Activated effector memory CD4-positive, alpha-beta T cell treated with anti-CD3 and anti-CD28 coated beads, Interleukin-2, amount 50 U/mL, for 16 hours (primary cell): ENCODE measurements at regions not wholly inside any gene's neighbourhood (a gene's known extent, or its start where the extent isn't known, plus 50 kb on each side); places are given as distances from the start of the nearest gene placed in this dataset.
"Not testable (repeated sequence)": the region's sequence is repeated elsewhere in the genome, so short reads cannot be mapped to it uniquely, and the experiment has no call there.

Experiments used
- DNase-seq: peaks from one replicate; pipeline ENCODE4 v3.0.0-alpha.2; 2020

GRCh38 chr11:87628026-87628580, 547.1 kb downstream of the RAB38 start:
- DNase-seq: no peak

GRCh38 chr11:87623531-87624365, 551.5 kb downstream of the RAB38 start:
- not testable (repeated sequence) for DNase-seq

DNA sequence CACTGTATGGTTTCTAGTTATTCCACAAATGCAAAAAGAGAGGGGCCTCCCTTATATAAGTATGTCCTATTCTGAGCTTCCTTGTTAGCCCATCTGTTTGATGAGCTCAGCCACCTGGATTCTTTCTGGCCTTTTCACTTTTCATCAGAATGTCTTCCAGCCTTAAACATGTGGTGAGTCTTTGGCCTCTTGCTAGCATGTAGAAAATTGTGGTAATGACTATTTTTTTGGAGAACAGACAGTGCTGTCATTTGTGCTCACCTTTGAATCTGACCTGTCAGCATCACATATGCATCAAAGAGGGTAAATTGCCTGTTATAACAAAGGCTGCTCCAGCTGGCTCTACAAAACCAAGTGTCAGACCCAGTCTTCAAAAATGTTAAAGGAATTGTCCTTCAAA, 558.7 kb downstream of the RAB38 start:
- no peak for DNase-seq

GRCh38 chr11:87604350-87604749, 566.6 kb downstream of the TMEM135 start:
- DNase-seq: no peak

GRCh38 chr11:87603887-87604286, 566.2 kb downstream of the TMEM135 start:
- DNase-seq: no peak

DNA sequence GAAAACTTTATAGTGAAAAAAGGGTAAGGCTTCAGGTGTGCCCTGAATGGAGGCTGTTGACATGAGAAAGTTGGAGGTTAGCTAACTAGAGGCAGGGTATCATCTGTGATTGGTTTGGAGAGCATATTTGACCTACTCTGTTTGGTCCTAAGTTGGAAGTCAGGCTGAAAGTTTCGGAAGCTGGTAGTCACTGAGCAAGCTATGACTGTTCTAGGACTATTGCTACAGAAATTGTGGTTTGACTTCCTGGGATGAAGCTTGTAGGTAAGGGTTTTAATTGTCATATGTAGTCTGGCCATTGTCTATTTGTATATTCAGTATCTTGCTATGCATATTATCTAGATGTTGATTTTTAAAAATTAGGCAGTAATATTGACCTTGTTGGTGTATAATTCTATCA, 565.0 kb downstream of the TMEM135 start:
- DNase-seq: no peak

GRCh38 chr11:87600938-87601337, 563.2 kb downstream of the TMEM135 start:
- no peak for DNase-seq

GRCh38 chr11:87597725-87598124, 560.0 kb downstream of the TMEM135 start:
- DNase-seq: no peak

- DNase-seq: no peak
Observed at GRCh38 chr11:87596176-87596575, 558.4 kb downstream of the TMEM135 start.

DNA sequence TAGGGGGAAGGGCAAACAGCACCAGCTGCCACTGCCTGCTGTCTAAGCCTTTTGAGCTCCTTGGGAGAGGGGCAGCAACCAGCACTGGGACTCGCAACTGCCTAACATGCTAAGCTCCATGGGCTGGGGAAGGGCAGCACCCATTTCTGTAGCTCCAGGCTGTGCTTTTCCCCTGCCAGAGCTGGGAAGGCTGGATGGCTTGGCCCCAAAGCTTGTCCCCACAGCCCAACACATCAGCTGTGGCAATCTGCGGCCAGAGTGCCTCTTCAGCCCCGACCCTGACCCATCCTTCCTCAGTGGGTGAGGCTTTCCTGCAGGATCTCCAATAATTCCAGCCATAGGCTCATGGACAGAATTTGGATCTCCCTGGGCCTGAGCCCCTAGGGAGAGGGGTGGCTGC, 551.3 kb downstream of the TMEM135 start:
- DNase-seq: no peak

GRCh38 chr11:87585613-87586012, 547.9 kb downstream of the TMEM135 start:
- not testable (repeated sequence) for DNase-seq

- no peak for DNase-seq
Observed at GRCh38 chr11:87583931-87584330, 546.2 kb downstream of the TMEM135 start.

DNA sequence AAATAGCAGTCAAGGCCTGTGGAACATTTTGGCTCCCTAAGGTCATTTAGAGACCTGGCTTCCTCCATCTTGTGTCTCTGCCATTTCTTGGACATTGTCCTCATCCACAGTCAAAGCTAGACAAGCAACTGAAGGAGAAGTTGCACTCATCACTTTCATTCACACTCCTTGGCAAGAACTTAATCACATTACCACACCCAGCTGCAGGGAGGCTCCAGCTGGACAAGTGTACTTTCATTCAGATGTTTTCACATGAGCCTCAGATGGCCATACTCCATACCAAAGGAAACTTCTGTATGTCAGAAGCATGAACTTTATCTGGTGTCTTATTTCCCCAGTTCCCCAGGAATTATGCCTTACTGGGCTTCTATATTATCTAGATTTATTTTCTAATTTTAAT, 537.4 kb downstream of the TMEM135 start:
- DNase-seq: no peak

GRCh38 chr11:87574193-87574592, 536.5 kb downstream of the TMEM135 start:
- no peak for DNase-seq

DNA sequence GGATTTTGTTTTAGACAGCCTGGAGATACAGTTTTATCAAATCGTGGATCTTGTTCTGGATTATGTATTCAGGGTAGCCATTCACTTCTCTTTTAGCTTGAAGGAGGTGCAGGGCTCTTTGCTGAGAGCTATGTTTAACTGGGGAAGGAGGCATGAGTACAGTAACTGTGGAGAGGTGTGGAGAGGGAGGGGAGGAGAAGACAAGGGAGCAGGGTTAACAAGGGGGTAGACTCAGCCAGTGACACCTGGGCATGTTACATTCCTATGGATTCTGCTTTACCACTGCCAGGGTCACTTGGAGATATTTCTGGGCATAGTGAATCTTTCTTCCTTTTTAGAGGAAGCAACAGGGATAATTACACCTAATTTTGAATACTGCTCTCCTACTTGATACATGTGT, 536.0 kb downstream of the TMEM135 start:
- no peak for DNase-seq

DNA sequence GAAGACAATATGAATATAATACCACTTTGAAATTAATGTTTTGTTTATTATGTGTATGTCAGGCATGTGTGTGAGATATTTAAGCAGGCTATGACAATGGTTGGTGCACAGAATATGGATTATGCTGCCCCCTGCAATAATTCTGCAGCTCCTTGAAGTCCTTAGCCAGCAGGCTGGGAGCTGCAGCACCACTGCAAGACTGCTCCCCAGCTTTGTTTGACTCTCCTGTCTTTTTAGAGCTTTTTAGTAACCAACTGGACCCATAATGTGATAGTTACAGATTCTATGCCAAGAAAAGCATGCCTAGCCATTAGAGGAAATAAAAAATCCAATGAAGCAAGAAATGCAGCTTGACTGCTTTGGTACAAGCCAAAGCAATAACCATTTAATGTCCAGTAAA, 535.1 kb downstream of the TMEM135 start:
- no peak for DNase-seq

- no peak for DNase-seq
Observed at GRCh38 chr11:87560352-87560751, 522.6 kb downstream of the TMEM135 start.

DNA sequence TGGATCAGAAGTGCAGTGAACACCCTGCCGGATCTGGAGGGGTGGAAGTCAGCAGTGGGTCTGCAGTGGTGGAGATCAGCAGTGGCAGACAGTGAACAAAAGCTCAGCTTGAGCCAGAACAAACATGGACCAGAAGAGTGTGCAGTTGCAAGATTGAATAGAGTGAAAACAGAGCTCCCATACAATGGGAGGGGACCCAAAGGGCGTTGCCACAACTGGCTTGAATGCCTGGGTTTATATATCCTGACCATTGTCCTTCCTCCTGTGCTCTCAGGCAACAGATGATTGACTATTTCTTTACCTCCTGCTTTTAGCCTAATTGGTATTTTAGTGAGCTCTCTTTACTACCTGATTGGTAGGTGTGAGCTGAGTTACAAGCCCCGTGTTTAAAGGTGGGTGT, 522.1 kb downstream of the TMEM135 start:
- not testable (repeated sequence) for DNase-seq

- no peak for DNase-seq
Observed at GRCh38 chr11:87555101-87555500, 517.4 kb downstream of the TMEM135 start.

GRCh38 chr11:87548797-87549196, 511.1 kb downstream of the TMEM135 start:
- DNase-seq: no peak

DNA sequence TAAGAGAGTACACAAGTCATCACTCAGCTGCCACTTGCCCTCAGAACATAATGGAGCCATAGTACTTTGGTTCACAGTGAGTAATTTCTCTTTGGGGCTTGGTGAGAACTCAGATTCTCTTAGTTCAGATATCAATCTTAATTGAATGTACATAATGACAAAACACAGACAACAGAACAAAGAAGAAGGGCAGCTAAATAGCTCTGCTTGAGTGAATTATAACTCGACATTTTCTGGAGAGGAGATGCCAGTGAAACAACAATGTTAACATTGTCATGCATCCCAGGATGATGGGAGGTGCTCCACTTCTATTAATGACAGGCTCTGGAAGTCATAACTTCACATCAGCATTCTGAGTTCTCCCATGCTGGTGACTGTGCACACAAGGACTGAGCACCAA, 508.1 kb downstream of the TMEM135 start:
- no peak for DNase-seq

DNA sequence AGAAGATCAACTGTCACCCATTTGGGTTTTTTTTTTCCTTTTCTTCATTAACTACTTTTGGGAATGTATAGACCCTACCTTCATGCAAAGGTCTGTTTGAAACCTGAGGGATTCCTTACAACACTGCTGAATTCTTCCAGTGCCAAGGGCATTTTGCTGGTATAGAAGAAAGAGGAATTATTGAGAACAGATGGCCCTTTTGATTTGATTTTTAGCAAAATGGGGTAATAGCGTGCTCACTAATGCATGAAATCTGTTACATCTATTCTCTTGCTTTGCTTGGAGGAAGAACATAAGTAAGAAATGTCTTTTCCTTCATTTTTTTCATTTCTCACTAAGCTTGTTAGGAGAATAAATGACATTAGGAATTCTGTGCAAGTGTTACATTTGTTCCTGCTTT, 501.9 kb downstream of the TMEM135 start:
- DNase-seq: no peak

- DNase-seq: no peak
Observed at GRCh38 chr11:87536565-87536964, 498.8 kb downstream of the TMEM135 start.

- no peak for DNase-seq
Observed at GRCh38 chr11:87536016-87536415, 498.3 kb downstream of the TMEM135 start.

DNA sequence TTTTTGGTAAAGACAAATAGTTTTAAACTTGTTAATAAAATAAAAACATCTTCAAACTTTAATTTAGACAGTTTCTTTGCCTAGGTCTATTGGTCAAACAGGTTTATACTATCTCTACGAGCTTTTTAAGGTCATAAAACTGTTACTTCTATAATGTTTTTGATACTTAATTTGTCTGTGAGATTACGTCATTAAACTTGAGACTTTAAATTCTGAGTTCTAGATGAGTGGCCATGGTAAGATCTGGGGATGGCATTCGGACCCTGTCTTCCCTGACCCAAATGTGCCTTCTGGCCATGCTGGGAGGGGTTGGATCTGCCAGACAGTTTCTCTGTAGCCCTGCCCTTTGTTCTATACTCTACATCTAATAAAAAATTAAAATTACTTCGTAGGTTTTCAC, 497.8 kb downstream of the TMEM135 start:
- DNase-seq: no peak
